B cell (primary cell): ENCODE measurements at regions not wholly inside any gene's neighbourhood (a gene's known extent, or its start where the extent isn't known, plus 50 kb on each side); places are given as distances from the start of the nearest gene placed in this dataset.
"Not testable (repeated sequence)": the region's sequence is repeated elsewhere in the genome, so short reads cannot be mapped to it uniquely, and the experiment has no call there.

Experiments used
- ATAC-seq: fragments of 200-7000 bp; cut with Tn5 transposase; one replicate; pipeline ENCODE4 v1.10.0; 2021; ENCODE audit warnings: low read depth, mild to moderate bottlenecking, moderate number of reproducible peaks, moderate library complexity
- CTCF ChIA-PET: fragments of 350-600 bp; sonication (Branson Sonifier 250); formaldehyde crosslinking; loops from one replicate; lab custom pipeline; 2021; ENCODE audit warnings: antibody characterized with exemption, inconsistent platforms; lab: Charles Lee
- POLR2A ChIA-PET: fragments of 350-600 bp; sonication (Branson Sonifier 250); formaldehyde crosslinking; loops from one replicate; lab custom pipeline; 2021; ENCODE audit warnings: antibody characterized with exemption; lab: Charles Lee
- DNase-seq: peaks from one replicate; pipeline ENCODE4 v3.0.0; 2013
- H2AFZ ChIP-seq: 2 replicates; pipeline ENCODE4 v1.6.1; 2012; ENCODE audit warnings: mild to moderate bottlenecking, low read depth, low read length; ENCODE audit not compliant: insufficient read depth, poor library complexity, severe bottlenecking
- H3K27ac ChIP-seq, 2 donors: 1 replicate in 1 of 2; 2 replicates in 1 of 2; pipeline ENCODE4 v1.5.1; 2012 to 2013; ENCODE audit warnings: low read length in 2 of 2, mild to moderate bottlenecking in 2 of 2, moderate library complexity in 1 of 2
- H3K27me3 ChIP-seq, 4 experiments: fragments of 200-600 bp in 1 of 4; sonication (generic) in 1 of 4; replicated peaks in 1 of 4; 1 replicate in 2 of 4; 2 replicates in 2 of 4; pipeline versions ENCODE4 v1.6.1 to v1.7.0; 2013 to 2016; ENCODE audit warnings: low read length in 3 of 4, mild to moderate bottlenecking in 2 of 4, mixed read lengths in 1 of 4, moderate library complexity in 1 of 4; ENCODE audit not compliant: insufficient read depth in 4 of 4, control insufficient read depth in 3 of 4; ENCODE audit errors: control extremely low read depth in 1 of 4
- H3K36me3 ChIP-seq, 2 experiments: replicated peaks in 1 of 2; 1 replicate in 1 of 2; 2 replicates in 1 of 2; pipeline versions ENCODE4 v1.6.1 to v1.7.1; 2013; ENCODE audit warnings: low read length in 1 of 2; ENCODE audit not compliant: insufficient read depth in 2 of 2, control insufficient read depth in 1 of 2; ENCODE audit errors: control extremely low read depth in 1 of 2, extremely low read depth in 1 of 2
- H3K4me1 ChIP-seq, 2 donors: fragments of 200-600 bp in 1 of 2; sonication (generic) in 1 of 2; 1 replicate in 1 of 2; 2 replicates in 1 of 2; pipeline versions ENCODE4 v1.5.1 to v1.6.1; 2013 to 2017; ENCODE audit warnings: low read length in 2 of 2; ENCODE audit not compliant: control insufficient read depth in 2 of 2, insufficient read depth in 2 of 2
- H3K4me2 ChIP-seq: replicated peaks from 2 replicates; pipeline ENCODE3; 2012; ENCODE audit warnings: mild to moderate bottlenecking, low read depth, low read length; ENCODE audit not compliant: poor library complexity, severe bottlenecking
- H3K4me3 ChIP-seq, 5 experiments: fragments of 200-600 bp in 1 of 5; sonication (generic) in 1 of 5; 1 replicate in 3 of 5; 2 replicates in 2 of 5; pipeline versions ENCODE4 v1.5.1 to v1.7.0; 2011 to 2016; ENCODE audit warnings: low read length in 4 of 5, mild to moderate bottlenecking in 4 of 5, low read depth in 2 of 5, control low read depth in 1 of 5, moderate library complexity in 1 of 5; ENCODE audit not compliant: insufficient read depth in 1 of 5; ENCODE audit errors: control extremely low read depth in 1 of 5, extremely low read depth in 1 of 5
- H3K79me2 ChIP-seq: fragments of 200-600 bp; sonication (generic); one replicate; pipeline ENCODE4 v1.6.0; 2016; ENCODE audit warnings: low read length; ENCODE audit not compliant: control insufficient read depth, insufficient read depth
- H3K9ac ChIP-seq: fragments of 200-600 bp; sonication (generic); 2 replicates; pipeline ENCODE4 v1.6.1; 2017; ENCODE audit warnings: mild to moderate bottlenecking, low read length, moderate library complexity
- H3K9me3 ChIP-seq, 3 donors: one replicate each; pipeline versions ENCODE4 v1.6.1 to v1.7.1; 2013; ENCODE audit warnings: low read length in 2 of 3; ENCODE audit not compliant: control insufficient read depth in 2 of 3, insufficient read depth in 1 of 3; ENCODE audit errors: control extremely low read depth in 1 of 3
- H4K20me1 ChIP-seq: 2 replicates; pipeline ENCODE4 v1.6.0; 2012; ENCODE audit warnings: mild to moderate bottlenecking, low read length; ENCODE audit not compliant: insufficient read depth, control insufficient read depth, poor library complexity, severe bottlenecking
- H3K27ac Mint-ChIP-seq: one replicate; pipeline ENCODE4 v1.8.0; 2021; ENCODE audit warnings: mixed read lengths
- H3K27me3 Mint-ChIP-seq: one replicate; pipeline ENCODE4 v1.8.0; 2021; ENCODE audit warnings: mixed read lengths
- H3K4me1 Mint-ChIP-seq: one replicate; pipeline ENCODE4 v1.8.0; 2021; ENCODE audit warnings: mixed read lengths
- H3K4me3 Mint-ChIP-seq: one replicate; pipeline ENCODE4 v1.8.0; 2021; ENCODE audit warnings: mixed read lengths
- H3K9me3 Mint-ChIP-seq: one replicate; pipeline ENCODE4 v1.8.0; 2022; ENCODE audit warnings: mixed read lengths; ENCODE audit not compliant: insufficient read depth
- CTCF ChIP-seq: fragments of 200-600 bp; IDR thresholded peaks from one replicate; pipeline ENCODE4 v1.8.0; 2022; ENCODE audit warnings: antibody characterized with exemption, mild to moderate bottlenecking
- EZH2 ChIP-seq: IDR thresholded peaks from 2 replicates; pipeline ENCODE4 v1.6.1; 2012; ENCODE audit warnings: borderline replicate concordance, low read depth, mild to moderate bottlenecking, moderate library complexity, low read length; ENCODE audit not compliant: insufficient read depth, poor library complexity, severe bottlenecking
- WGBS: methylation state at CpG from one replicate; pipeline ENCODE4 v1.1.5; 2013; ENCODE audit warnings: missing lambda C conversion rate; ENCODE audit not compliant: insufficient coverage; 5-methylcytosine and 5-hydroxymethylcytosine counted together
- intact Hi-C: fragments of 100-400 bp; cut with micrococcal nuclease; formaldehyde crosslinking; loops from one replicate; pipeline ENCODE4 v1.10.0; 2022

GRCh38 chr2:168330624-168331423 is 83.4 kb upstream of the STK39 start:
- ChIA-PET POLR2A (no interaction called here), CTCF (no interaction called here)
- Mint-ChIP-seq H3K27me3 (no peaks in the 10 kb centered on the region), H3K9me3 (peaks cover 10% of the 10 kb centered on the region), H3K4me3 (no peak overlapping the region), H3K27ac (no peak overlapping the region), H3K4me1 (no peaks in the 10 kb centered on the region)
- Histone ChIP-seq H4K20me1 (no peaks in the 10 kb centered on the region), H3K4me1 (no peaks in the 10 kb centered on the region), H3K27me3 (no peaks in the 10 kb centered on the region), H3K36me3 (no peaks in the 10 kb centered on the region), H2AFZ (no peak overlapping the region), H3K4me3 (no peak overlapping the region), H3K27ac (no peak overlapping the region), H3K9ac (no peak overlapping the region), H3K79me2 (no peaks in the 10 kb centered on the region), H3K4me2 (no peak overlapping the region), H3K9me3 (peaks cover 2 to 26% (median 15%) of the 10 kb centered on the region in 3 donors)
- no peak for TF ChIP-seq EZH2
- TF ChIP-seq CTCF = no peak
- intact Hi-C loops = no loop called here
- ATAC-seq (no peak), DNase-seq (no peak)

DNA sequence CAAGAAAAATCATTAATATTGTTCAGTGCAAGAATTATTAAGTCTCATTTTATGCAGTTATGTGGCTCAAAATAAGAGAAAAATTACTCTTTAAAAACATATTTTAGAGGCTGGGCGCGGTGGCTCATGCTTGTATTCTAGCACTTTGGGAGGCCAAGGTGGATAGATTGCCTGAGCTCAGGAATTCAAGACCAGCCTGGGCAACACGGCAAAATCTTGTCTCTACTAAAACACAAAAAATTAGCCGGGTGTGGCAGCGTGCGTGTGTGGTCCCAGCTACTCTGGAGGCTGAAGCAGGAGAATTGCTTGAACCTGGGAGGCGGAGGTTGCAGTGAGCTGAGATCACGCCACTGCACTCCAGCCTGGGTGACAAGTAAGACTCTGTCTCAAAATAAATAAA is 87.9 kb upstream of the STK39 start:
- H3K27me3 ChIP-seq, H3K36me3 ChIP-seq, H2AFZ ChIP-seq, H3K4me1 Mint-ChIP-seq, DNase-seq, ATAC-seq, H3K4me1 ChIP-seq, H3K27ac Mint-ChIP-seq, H3K79me2 ChIP-seq, H3K9ac ChIP-seq, H4K20me1 ChIP-seq, H3K9me3 Mint-ChIP-seq, H3K4me2 ChIP-seq, H3K27ac ChIP-seq, POLR2A ChIA-PET, H3K4me3 ChIP-seq, H3K4me3 Mint-ChIP-seq, H3K27me3 Mint-ChIP-seq: not testable (repeated sequence)
- H3K9me3 ChIP-seq = peaks cover 2 to 12% (median 9%) of the 10 kb centered on the region in 3 donors
- CTCF ChIA-PET = interaction anchor here (1.4 to 2.5 kb wide), 2 partner anchors 12 to 352 kb away, joined by 3 to 8 read pairs; no protein-coding TSS in a partner anchor
- intact Hi-C loops = loop anchor here (5.0 kb wide), 1 partner anchor 88 kb away; the partner anchor contains the start of gene STK39
- WGBS = 92% methylated on average over 2 of the region's 8 CpGs
